Activated CD4-positive, alpha-beta T cell treated with anti-CD3 and anti-CD28 coated beads, Interleukin-2, amount 10 ng/mL, durations not matched to agents 7 days and 5 days (primary cell): ENCODE measurements at regions not wholly inside any gene's neighbourhood (a gene's known extent, or its start where the extent isn't known, plus 50 kb on each side); places are given as distances from the start of the nearest gene placed in this dataset.
"Not testable (repeated sequence)": the region's sequence is repeated elsewhere in the genome, so short reads cannot be mapped to it uniquely, and the experiment has no call there.

Experiments
- CTCF ChIA-PET: fragments of 350-600 bp; sonication (Branson Sonifier 250); formaldehyde crosslinking; loops from one replicate; lab custom pipeline; 2021; ENCODE audit warnings: antibody characterized with exemption; lab: Charles Lee
- POLR2A ChIA-PET: fragments of 350-600 bp; sonication (Branson Sonifier 250); formaldehyde crosslinking; loops from one replicate; lab custom pipeline; 2021; ENCODE audit warnings: antibody characterized with exemption; lab: Charles Lee
- DNase-seq: peaks from one replicate; pipeline ENCODE4 v3.0.0-alpha.2; 2020
- H3K27ac Mint-ChIP-seq: one replicate; pipeline ENCODE4 v1.8.0; 2021; ENCODE audit warnings: mild to moderate bottlenecking, moderate library complexity, mixed read lengths
- H3K27me3 Mint-ChIP-seq: one replicate; pipeline ENCODE4 v1.8.0; 2021; ENCODE audit warnings: mixed read lengths
- H3K36me3 Mint-ChIP-seq: one replicate; pipeline ENCODE4 v1.8.0; 2021; ENCODE audit warnings: low read depth, mixed read lengths
- H3K4me1 Mint-ChIP-seq: one replicate; pipeline ENCODE4 v1.8.0; 2021; ENCODE audit warnings: mixed read lengths
- H3K4me3 Mint-ChIP-seq: one replicate; pipeline ENCODE4 v1.8.0; 2021; ENCODE audit warnings: mild to moderate bottlenecking, moderate library complexity, mixed read lengths
- H3K9me3 Mint-ChIP-seq: one replicate; pipeline ENCODE4 v1.8.0; 2021; ENCODE audit warnings: mixed read lengths

DNA sequence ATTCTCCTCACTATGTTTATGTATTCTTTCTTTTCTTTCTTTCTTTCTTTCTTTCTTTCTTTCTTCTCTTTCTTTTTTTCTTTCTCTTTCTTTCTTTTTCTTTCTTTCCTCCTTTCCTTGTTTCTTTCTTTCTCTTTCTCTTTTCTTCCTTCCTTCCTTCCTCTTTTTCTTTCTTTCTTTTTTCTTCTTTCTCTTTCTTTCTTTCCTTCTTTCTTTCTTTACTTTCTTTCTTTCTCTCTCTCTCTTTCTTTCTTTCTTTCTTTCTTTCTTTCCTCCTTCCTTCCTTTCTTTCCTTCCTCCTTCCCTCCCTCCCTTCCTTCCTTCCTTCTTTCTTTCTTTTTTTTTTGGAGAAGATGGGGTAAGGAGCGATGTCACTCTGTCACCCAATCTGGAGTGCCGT lies 1405.5 kb downstream of the SLITRK5 start:
- POLR2A ChIA-PET, result no interaction called here
- H3K4me1 Mint-ChIP-seq, result no peaks in the 10 kb centered on the region
- no peak overlapping the region for H3K27ac Mint-ChIP-seq
- no peak for DNase-seq
- CTCF ChIA-PET, result no interaction called here
- H3K27me3 Mint-ChIP-seq, result no peaks in the 10 kb centered on the region
- no peaks in the 10 kb centered on the region for H3K9me3 Mint-ChIP-seq
- no peaks in the 10 kb centered on the region for H3K36me3 Mint-ChIP-seq
- H3K4me3 Mint-ChIP-seq, result no peak overlapping the region

DNA sequence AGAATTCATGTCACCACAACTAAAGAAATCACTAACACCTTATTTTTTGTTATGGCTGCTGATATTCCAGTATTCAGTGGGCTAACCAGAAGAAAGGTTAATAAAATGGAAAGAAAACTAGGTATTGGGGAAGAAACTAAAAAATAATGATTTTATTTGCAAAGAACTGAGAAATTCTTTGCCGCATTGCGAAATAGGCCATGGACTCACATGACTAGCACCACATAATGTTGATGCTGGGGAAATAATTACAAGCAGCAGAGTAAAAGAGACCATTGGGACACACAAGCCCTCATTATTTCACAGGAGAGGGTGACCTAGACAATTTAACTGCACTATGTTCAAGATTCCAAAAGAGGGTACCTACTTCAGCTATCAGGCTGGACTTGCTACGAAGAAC lies 1411.5 kb downstream of the SLITRK5 start:
- no peaks in the 10 kb centered on the region for H3K27me3 Mint-ChIP-seq
- ChIA-PET POLR2A (no interaction called here), CTCF (no interaction called here)
- no peak for DNase-seq
- no peaks in the 10 kb centered on the region for H3K4me1 Mint-ChIP-seq
- H3K27ac Mint-ChIP-seq, result no peak overlapping the region
- no peak overlapping the region for H3K4me3 Mint-ChIP-seq
- no peaks in the 10 kb centered on the region for H3K36me3 Mint-ChIP-seq
- H3K9me3 Mint-ChIP-seq, result peaks cover 3% of the 10 kb centered on the region

DNA sequence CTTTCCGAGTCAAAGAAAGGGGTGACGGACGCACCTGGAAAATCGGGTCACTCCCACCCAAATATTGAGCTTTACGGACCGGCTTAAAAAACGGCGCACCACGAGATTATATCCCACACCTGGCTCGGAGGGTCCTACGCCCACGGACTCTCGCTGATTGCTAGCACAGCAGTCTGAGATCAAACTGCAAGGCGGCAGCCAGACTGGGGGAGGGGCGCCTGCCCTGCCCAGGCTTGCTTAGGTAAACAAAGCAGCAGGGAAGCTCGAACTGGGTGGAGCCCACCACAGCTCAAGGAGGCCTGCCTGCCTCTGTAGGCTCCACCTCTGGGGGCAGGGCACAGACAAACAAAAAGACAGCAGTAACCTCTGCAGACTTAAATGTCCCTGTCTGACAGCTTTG lies 1416.9 kb downstream of the SLITRK5 start:
- not testable (repeated sequence) for H3K4me3 Mint-ChIP-seq, H3K36me3 Mint-ChIP-seq

DNA sequence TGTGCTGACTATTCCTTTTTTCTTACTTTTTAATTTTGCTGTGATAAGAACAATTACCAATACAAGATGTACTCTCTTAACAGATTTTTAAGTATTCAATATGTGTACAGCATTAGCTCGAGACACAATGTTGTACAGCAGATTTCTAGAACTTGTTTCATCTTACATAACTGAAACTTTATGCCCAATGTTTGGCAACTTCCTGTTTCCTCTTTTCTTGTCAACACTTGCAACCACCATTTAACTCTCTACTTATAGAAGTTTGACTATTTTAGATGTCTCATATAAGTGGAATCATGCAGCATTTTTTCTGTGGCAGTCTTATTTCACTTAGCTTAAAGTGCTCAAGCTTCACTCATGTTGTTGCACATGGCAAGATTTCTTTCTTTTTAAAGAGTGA lies 1426.8 kb downstream of the SLITRK5 start:
- Mint-ChIP-seq H3K4me1 (peaks cover 5% of the 10 kb centered on the region), H3K9me3 (no peaks in the 10 kb centered on the region), H3K4me3 (no peak overlapping the region), H3K27me3 (no peaks in the 10 kb centered on the region), H3K36me3 (no peaks in the 10 kb centered on the region), H3K27ac (no peak overlapping the region)
- ChIA-PET CTCF (no interaction called here), POLR2A (no interaction called here)
- DNase-seq, result no peak

More for the DNA sequence above, 1416.9 kb downstream of the SLITRK5 start:
- POLR2A ChIA-PET, H3K27ac Mint-ChIP-seq, H3K4me1 Mint-ChIP-seq, H3K9me3 Mint-ChIP-seq, H3K27me3 Mint-ChIP-seq, DNase-seq: not testable (repeated sequence)
- CTCF ChIA-PET, result interaction anchor here (0.7 kb wide), 1 partner anchor 21 kb away, joined by 3 read pairs; no protein-coding TSS in a partner anchor

DNA sequence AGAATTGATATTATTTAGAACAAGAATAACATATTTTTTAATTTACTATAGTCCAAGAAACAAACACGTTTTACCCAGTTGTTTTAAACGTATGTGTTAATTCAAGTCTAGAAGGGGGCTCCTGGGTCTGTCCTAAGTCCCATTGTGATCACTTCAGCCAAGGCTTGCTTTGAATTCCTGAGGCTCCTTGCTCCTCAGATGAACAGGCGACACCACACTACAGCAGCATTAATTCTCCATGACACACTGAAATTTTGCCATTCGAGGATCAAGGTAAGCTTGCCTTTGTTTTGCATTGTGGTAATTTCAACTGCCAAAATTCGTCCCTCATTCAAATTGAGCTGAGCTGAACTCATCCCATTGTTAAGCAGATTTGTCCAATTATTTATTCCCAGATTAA lies 1442.6 kb downstream of the SLITRK5 start:
- DNase-seq, result no peak
- Mint-ChIP-seq H3K9me3 (no peaks in the 10 kb centered on the region), H3K4me1 (no peaks in the 10 kb centered on the region), H3K27me3 (no peaks in the 10 kb centered on the region), H3K4me3 (no peak overlapping the region), H3K36me3 (no peaks in the 10 kb centered on the region), H3K27ac (no peak overlapping the region)
- ChIA-PET CTCF (no interaction called here), POLR2A (no interaction called here)

DNA sequence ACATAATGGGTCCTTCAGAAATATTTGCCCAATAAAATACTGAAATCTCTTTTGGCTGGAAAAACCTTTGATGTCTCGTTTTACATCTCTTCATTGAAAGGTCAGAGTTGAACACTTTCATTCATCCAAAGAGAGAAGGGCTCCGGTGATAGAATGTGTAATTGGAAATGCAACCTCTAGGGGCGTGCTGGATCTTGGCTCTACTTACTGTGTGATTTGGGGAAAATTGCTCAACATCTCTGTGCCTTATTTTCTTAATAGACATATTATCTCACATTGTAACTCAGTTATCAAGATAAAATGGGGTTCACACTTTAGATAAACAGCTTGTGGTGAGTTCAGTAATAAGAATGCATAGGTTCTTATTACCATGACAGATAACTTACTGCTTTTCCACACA lies 1444.1 kb downstream of the SLITRK5 start:
- Mint-ChIP-seq H3K4me1 (no peaks in the 10 kb centered on the region), H3K4me3 (no peak overlapping the region), H3K27ac (no peak overlapping the region), H3K27me3 (no peaks in the 10 kb centered on the region), H3K9me3 (no peaks in the 10 kb centered on the region), H3K36me3 (no peaks in the 10 kb centered on the region)
- no peak for DNase-seq
- POLR2A ChIA-PET, result no interaction called here
- CTCF ChIA-PET, result no interaction called here

DNA sequence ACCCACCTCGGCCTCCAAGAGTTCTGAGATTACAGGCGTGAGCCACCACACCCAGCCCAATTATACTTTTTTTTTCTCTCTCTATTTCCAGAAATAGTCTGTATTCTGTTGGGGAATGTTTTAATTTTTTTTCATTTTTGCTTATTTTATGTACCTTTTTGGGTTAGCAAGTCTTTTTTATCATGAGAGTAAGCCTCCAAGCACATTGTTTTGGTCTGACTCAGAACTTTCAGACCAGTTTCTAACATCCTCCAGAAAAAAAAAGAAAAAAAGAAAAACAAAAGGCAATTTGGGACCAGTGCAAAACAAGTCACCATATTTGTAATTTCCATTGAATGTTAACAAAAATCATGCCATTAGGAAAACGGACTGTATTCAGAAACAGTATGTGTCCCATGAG lies 1465.5 kb downstream of the SLITRK5 start:
- no peaks in the 10 kb centered on the region for H3K4me1 Mint-ChIP-seq
- no peaks in the 10 kb centered on the region for H3K27me3 Mint-ChIP-seq
- ChIA-PET CTCF (no interaction called here), POLR2A (no interaction called here)
- no peaks in the 10 kb centered on the region for H3K9me3 Mint-ChIP-seq
- no peaks in the 10 kb centered on the region for H3K36me3 Mint-ChIP-seq
- no peak overlapping the region for H3K27ac Mint-ChIP-seq
- no peak for DNase-seq
- no peak overlapping the region for H3K4me3 Mint-ChIP-seq

DNA sequence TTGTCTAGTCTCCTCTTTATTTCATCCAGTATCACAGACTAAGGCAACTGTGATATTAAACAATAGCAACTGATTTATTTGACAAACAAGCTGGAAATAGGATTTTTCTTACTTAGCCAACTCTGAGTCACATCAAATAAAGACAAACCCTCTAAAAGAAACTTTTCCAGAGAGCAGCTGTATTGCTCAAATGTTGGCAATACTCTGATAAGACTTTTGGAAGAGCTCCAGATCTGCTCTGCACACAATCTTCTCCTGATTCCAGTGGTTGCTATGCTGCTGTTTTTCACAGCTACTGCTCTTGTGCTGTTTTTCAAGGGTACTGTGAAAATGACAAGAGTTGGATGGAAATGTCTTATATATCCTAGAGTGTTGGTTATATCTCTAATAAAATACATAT lies 1479.2 kb downstream of the SLITRK5 start:
- no peaks in the 10 kb centered on the region for H3K27me3 Mint-ChIP-seq
- H3K4me1 Mint-ChIP-seq, result no peaks in the 10 kb centered on the region
- POLR2A ChIA-PET, result no interaction called here
- no peak for DNase-seq
- H3K27ac Mint-ChIP-seq, result no peak overlapping the region
- H3K4me3 Mint-ChIP-seq, result no peak overlapping the region
- CTCF ChIA-PET, result no interaction called here
- H3K9me3 Mint-ChIP-seq, result no peaks in the 10 kb centered on the region
- H3K36me3 Mint-ChIP-seq, result no peaks in the 10 kb centered on the region

DNA sequence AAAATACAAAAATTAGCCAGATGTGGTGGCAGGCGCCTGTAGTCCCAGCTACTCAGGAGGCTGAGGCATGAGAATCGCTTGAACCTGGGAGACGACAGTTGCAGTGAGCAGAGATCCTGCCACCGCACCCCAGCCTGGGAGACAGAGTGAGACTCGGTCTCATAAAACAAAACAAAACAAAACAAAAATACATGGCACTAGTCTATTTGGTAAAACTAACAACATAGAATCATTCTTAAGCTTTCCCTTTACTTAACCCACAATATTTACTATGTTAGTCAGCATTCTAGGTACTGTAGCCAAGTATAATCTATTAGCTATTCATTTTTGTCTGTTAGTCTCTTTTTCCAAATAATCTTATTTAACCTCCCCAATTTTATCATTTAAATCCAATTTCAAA lies 1482.8 kb downstream of the SLITRK5 start:
- Mint-ChIP-seq H3K27ac (no peak overlapping the region), H3K36me3 (no peaks in the 10 kb centered on the region), H3K4me1 (no peaks in the 10 kb centered on the region), H3K27me3 (no peaks in the 10 kb centered on the region), H3K9me3 (no peaks in the 10 kb centered on the region), H3K4me3 (no peak overlapping the region)
- POLR2A ChIA-PET, result no interaction called here
- no peak for DNase-seq
- CTCF ChIA-PET, result no interaction called here

DNA sequence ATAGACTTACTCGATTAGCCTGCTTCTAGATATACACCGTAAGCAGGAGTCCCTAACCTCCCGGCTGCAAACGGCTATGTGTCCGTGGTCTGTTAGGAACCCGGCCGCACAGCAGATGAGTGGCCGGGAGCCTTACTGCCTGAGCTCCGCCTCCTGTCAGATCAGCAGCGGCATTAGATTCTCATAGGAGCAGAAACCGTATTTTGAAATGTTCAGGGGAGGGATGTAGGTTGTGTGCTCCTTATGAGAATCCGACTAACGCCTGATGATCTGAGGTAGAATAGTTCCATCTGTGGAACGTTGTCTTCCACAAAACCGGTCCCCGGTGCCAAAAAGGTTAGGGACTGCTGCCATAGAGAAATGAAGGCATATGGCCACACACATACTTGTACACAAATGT lies 1491.9 kb downstream of the SLITRK5 start:
- H3K36me3 Mint-ChIP-seq, result no peaks in the 10 kb centered on the region
- POLR2A ChIA-PET, result no interaction called here
- no peaks in the 10 kb centered on the region for H3K27me3 Mint-ChIP-seq
- H3K4me1 Mint-ChIP-seq, result no peaks in the 10 kb centered on the region
- no peak overlapping the region for H3K27ac Mint-ChIP-seq
- no peak overlapping the region for H3K4me3 Mint-ChIP-seq
- peaks cover 4% of the 10 kb centered on the region for H3K9me3 Mint-ChIP-seq
- no peak for DNase-seq
- CTCF ChIA-PET, result no interaction called here

DNA sequence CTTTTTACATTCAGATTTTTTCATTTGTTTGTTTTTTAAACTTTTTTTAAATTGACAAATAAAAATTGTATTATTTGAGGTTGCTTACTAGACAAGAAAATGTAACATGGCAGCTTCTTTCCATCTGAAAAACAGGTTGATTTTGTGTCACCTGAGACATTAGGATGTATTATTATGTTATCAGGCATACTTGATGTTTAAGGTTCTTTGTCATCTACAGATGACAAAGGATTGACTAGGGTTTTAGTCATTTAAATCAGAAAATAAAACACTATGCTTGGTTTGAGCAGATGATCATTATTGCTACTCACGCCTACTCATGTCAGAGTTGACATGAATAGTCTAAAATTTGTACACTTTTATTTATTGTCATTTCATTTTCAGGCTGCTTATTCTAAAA lies 1494.5 kb downstream of the SLITRK5 start:
- no peak overlapping the region for H3K27ac Mint-ChIP-seq
- POLR2A ChIA-PET, result no interaction called here

DNA sequence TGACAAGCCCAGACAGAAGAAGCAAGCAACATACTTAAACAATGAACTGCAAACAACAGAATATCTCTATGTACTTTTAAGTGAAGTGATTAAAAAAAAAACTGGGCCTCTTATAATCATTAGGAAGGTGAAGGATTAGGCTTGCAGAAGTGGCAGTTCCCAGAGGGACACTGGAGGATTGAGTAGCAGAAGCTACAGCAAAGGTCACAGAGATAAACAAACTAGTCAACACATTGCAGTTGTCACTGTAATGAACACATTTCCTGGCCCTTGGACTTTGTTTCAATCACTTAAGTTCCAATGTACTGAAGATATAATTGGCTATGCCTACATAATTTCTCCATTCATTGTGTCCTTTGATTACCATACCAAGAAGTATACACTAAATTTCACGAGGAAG lies 1498.8 kb downstream of the SLITRK5 start:
- Mint-ChIP-seq H3K27ac (no peak overlapping the region), H3K27me3 (no peaks in the 10 kb centered on the region), H3K4me1 (no peaks in the 10 kb centered on the region), H3K4me3 (no peak overlapping the region), H3K36me3 (no peaks in the 10 kb centered on the region), H3K9me3 (no peaks in the 10 kb centered on the region)
- POLR2A ChIA-PET, result no interaction called here
- CTCF ChIA-PET, result no interaction called here
- DNase-seq, result no peak

More for the DNA sequence above, 1494.5 kb downstream of the SLITRK5 start:
- Mint-ChIP-seq H3K9me3 (no peaks in the 10 kb centered on the region), H3K4me1 (no peaks in the 10 kb centered on the region), H3K36me3 (no peaks in the 10 kb centered on the region), H3K4me3 (no peak overlapping the region), H3K27me3 (no peaks in the 10 kb centered on the region)
- DNase-seq, result no peak
- CTCF ChIA-PET, result no interaction called here

DNA sequence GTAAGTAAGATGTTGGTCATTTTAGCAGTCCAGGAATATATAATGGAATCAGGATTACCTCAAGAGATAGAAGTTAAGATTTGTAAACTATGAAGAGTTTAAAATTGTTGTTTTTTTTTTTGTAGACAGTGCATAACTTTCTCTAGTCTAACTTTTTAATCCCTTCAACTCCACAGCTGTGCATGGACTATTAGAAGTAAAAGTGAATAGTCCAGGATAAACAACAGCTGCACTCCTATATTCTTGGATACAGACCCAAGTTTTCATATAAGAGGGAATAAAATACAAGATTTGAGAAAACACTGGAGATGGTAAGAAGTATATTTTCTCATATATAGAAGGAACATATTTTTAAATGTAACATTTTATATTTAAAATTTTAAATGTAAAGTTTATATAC lies 1509.9 kb downstream of the SLITRK5 start:
- Mint-ChIP-seq H3K9me3 (peaks cover 3% of the 10 kb centered on the region), H3K27me3 (no peaks in the 10 kb centered on the region), H3K4me1 (no peaks in the 10 kb centered on the region), H3K27ac (no peak overlapping the region), H3K4me3 (no peak overlapping the region), H3K36me3 (no peaks in the 10 kb centered on the region)
- no peak for DNase-seq
- ChIA-PET POLR2A (no interaction called here), CTCF (no interaction called here)

DNA sequence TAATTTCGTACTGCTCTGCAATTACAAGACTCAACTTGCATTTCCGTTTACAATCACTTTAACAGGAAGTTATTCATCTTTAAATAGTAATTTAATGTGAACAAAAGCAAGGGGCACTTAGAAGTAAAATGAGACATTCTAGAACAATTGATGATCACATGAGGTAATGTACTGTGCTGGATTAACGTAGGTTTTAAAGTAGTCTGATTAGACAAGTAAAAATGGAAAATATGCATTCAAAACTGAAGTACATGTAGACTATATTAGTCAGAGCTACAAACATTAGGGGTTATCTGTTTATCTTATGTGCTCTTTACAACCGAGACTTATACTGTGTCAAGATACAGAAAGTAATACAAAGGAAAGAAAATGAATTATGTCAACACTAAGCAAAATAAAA lies 1528.0 kb downstream of the SLITRK5 start:
- ChIA-PET POLR2A (no interaction called here), CTCF (no interaction called here)
- no peaks in the 10 kb centered on the region for H3K4me1 Mint-ChIP-seq
- DNase-seq, result no peak
- no peak overlapping the region for H3K27ac Mint-ChIP-seq
- H3K4me3 Mint-ChIP-seq, result no peak overlapping the region
- no peaks in the 10 kb centered on the region for H3K9me3 Mint-ChIP-seq
- H3K36me3 Mint-ChIP-seq, result no peaks in the 10 kb centered on the region
- no peaks in the 10 kb centered on the region for H3K27me3 Mint-ChIP-seq
